Upper lobe of left lung (tissue), 4 donors: ENCODE measurements at regions not wholly inside any gene's neighbourhood (a gene's known extent, or its start where the extent isn't known, plus 50 kb on each side); places are given as distances from the start of the nearest gene placed in this dataset.

Source experiments
- CTCF ChIP-seq, 6 experiments: fragments of 450-650 bp in 4 of 6; fragments of 200-600 bp in 2 of 6; sonication (generic) in 2 of 6; IDR thresholded peaks; one replicate each; pipeline ENCODE4 v1.5.1; 2016 to 2019; ENCODE audit warnings: antibody characterized with exemption in 6 of 6
- POLR2A ChIP-seq, 4 donors: fragments of 450-650 bp; IDR thresholded peaks; one replicate each; pipeline ENCODE4 v1.5.1; 2016 to 2017; ENCODE audit warnings: antibody characterized with exemption in 4 of 4, mild to moderate bottlenecking in 2 of 4
- POLR2AphosphoS5 ChIP-seq, 2 donors: sonication (generic); formaldehyde crosslinking; IDR thresholded peaks; one replicate each; pipeline ENCODE4 v1.5.1; 2017; ENCODE audit warnings: antibody characterized with exemption in 2 of 2

- TF ChIP-seq CTCF (IDR thresholded peaks at IDR 0.05): no peak
- TF ChIP-seq POLR2AphosphoS5 (IDR thresholded peaks at IDR 0.05): no peak
- no peak for TF ChIP-seq POLR2A (IDR thresholded peaks at IDR 0.05)
Measured at GRCh38 chr1:81578867-81579266, 221.9 kb upstream of the ADGRL2 start.
